GM12872 (cell line): ENCODE measurements at regions not wholly inside any gene's neighbourhood (a gene's known extent, or its start where the extent isn't known, plus 50 kb on each side); places are given as distances from the start of the nearest gene placed in this dataset.

ENCODE experiments used
- TF ChIP-seq, protein P1 (sequence below): IDR thresholded peaks from 3 replicates; pipeline ENCODE4 v1.5.1; 2011; ENCODE audit warnings: low read depth, mild to moderate bottlenecking, low read length, moderate library complexity; ENCODE audit not compliant: insufficient read depth

- TF ChIP-seq, protein P1, sequence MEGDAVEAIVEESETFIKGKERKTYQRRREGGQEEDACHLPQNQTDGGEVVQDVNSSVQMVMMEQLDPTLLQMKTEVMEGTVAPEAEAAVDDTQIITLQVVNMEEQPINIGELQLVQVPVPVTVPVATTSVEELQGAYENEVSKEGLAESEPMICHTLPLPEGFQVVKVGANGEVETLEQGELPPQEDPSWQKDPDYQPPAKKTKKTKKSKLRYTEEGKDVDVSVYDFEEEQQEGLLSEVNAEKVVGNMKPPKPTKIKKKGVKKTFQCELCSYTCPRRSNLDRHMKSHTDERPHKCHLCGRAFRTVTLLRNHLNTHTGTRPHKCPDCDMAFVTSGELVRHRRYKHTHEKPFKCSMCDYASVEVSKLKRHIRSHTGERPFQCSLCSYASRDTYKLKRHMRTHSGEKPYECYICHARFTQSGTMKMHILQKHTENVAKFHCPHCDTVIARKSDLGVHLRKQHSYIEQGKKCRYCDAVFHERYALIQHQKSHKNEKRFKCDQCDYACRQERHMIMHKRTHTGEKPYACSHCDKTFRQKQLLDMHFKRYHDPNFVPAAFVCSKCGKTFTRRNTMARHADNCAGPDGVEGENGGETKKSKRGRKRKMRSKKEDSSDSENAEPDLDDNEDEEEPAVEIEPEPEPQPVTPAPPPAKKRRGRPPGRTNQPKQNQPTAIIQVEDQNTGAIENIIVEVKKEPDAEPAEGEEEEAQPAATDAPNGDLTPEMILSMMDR = no peak
Observed at GRCh38 chr15:97470417-97470816, 490.1 kb upstream of the ARRDC4 start.

DNA sequence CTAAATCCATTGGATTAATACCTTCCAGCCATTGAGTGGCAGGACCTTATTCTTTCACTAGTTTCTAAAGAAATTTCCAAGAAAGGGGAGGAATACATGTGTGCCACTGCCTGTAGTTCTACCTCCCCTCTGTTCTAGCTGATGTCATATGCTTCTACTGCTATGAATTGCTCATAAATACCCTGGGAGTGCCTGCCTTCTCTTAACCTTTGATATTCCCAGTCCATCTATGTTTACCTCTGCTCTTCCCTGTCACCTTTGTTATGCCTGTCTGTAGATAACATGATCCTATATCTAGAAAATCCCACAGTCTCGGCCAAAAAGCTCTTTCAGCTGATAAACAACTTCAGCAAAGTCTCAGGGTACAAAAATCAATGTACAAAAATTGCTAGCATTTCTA lies 486.9 kb upstream of the ARRDC4 start:
- TF ChIP-seq, protein P1 = no peak

- TF ChIP-seq, protein P1 = no peak
Observed at GRCh38 chr15:97479957-97480356, 480.5 kb upstream of the ARRDC4 start.

- TF ChIP-seq, protein P1 = no peak
Observed at GRCh38 chr15:97482521-97482920, 478.0 kb upstream of the ARRDC4 start.

DNA sequence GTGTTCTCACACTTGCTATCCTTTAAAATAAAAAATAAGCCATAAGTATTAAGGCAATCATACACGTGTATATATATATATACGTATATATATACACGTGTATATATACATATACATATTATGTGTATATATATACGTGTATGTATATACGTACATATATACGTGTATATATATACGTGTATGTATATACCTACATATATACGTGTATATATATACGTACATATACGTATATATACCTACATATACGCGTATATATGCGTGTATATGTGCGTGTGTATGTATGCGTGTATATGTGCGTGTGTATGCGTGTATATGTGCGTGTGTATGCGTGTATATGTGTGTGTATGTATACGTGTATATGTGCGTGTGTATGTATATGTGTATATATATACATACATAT lies 477.3 kb upstream of the ARRDC4 start:
- TF ChIP-seq, protein P1 = no peak

DNA sequence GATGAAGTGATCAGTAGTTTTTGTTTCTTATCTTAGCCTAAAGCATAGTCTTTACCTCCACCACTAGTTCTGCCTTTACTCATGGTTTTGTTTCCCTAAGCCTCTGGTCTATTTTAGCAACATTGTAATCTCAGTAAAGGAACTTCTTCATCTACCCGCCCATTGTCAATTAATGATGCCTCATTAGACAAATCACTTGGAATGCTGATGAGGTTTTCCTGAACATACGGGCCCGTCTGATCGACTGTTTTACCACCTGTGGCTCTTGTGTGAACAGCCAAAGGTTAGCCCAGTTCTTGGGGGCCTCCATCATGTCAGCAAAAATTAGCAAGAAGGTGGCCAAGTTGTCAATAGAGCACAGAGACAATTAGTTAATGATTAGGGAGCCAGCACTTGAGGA lies 470.1 kb upstream of the ARRDC4 start:
- TF ChIP-seq, protein P1 = no peak

DNA sequence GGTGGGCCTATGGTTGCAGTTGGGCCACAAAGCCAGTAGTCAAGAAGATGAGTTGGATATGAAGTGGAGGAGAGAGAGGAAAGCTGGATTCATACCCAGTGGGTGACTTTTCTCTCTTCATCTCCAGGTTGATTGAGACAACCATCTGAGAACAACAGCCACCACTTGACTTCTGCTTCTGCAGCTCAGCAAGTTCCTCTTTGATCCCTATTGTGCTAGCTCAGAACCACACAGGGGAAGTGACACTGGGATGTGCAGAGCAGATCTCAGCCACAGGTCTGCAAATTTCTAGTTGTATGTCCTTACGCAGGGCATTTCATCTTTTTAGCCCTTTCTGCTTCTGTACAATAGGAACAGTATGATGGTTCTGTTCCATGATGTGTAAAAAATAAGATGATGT lies 459.2 kb upstream of the ARRDC4 start:
- TF ChIP-seq, protein P1 = no peak

DNA sequence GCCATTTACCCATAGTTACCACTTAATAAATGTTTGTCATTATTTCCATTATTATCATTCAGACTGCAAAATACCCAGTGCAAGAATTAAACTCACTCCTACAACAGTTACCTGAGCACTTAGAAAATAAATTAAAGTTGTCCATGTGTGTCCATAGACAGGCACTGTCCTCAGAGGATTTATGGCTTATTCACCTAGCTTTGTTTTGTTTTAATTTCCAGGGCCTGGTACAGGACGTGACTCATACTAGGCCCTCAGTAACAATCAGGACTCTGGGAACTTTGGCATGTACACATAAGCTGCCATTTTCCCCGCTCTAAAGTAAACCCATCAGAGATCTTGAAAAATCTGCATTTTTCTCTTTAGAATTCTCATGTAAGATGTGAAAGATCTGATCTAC lies 458.5 kb upstream of the ARRDC4 start:
- TF ChIP-seq, protein P1 = no peak
